ENCODE measurements at regions not wholly inside any gene's neighbourhood (a gene's known extent, or its start where the extent isn't known, plus 50 kb on each side); places are given as distances from the start of the nearest gene placed in this dataset.

GRCh38 chr2:60100034-60100433, 453.4 kb downstream of the BCL11A start:
- no peak overlapping the region for H3K9ac ChIP-seq (ENCODE audit: low read length in 2 of 2)
- no peaks in the 10 kb centered on the region for H3K4me1 ChIP-seq (ENCODE audit: control insufficient read depth, insufficient read depth, low read length)
- H3K36me3 ChIP-seq (ENCODE audit: control insufficient read depth in 2 of 2, insufficient read depth in 2 of 2, low read length in 2 of 2), result no peaks in the 10 kb centered on the region
- no peaks in the 10 kb centered on the region for H3K27me3 ChIP-seq (ENCODE audit: control insufficient read depth in 1 of 2, insufficient read depth in 2 of 2, low read length in 2 of 2)
- no peak overlapping the region for H3K27ac ChIP-seq (ENCODE audit: low read length)
- no peak overlapping the region for H3K4me3 ChIP-seq (ENCODE audit: low read length in 2 of 2)
- H3K9me3 ChIP-seq (ENCODE audit: control insufficient read depth in 2 of 2, low read length in 2 of 2), result no peaks in the 10 kb centered on the region

DNA sequence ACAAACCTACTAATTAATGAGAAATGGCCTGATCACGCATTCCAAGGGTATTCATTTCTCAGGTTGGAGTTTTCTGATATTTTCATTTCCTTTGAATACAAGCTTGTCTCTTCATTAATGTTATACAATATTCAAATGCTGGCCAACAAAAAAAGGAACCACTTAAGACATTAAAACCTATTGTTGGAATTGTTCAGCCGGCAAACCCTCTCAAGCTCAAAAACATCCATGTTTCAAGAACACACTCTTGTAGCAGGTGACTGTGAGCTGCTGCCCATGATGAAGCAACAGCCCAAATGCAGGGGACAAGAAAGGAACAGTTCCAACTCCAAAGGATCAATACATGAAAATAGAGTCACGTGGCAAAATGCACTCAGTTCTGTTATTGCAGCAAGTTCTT, 454.5 kb downstream of the BCL11A start:
- Histone ChIP-seq H3K27ac (ENCODE audit: low read length) (no peak overlapping the region), H3K9me3 (ENCODE audit: control insufficient read depth in 2 of 2, low read length in 2 of 2) (no peaks in the 10 kb centered on the region), H3K27me3 (ENCODE audit: control insufficient read depth in 1 of 2, insufficient read depth in 2 of 2, low read length in 2 of 2) (no peaks in the 10 kb centered on the region), H3K4me3 (ENCODE audit: low read length in 2 of 2) (no peak overlapping the region), H3K9ac (ENCODE audit: low read length in 2 of 2) (no peak overlapping the region), H3K36me3 (ENCODE audit: control insufficient read depth in 2 of 2, insufficient read depth in 2 of 2, low read length in 2 of 2) (no peaks in the 10 kb centered on the region), H3K4me1 (ENCODE audit: control insufficient read depth, insufficient read depth, low read length) (no peaks in the 10 kb centered on the region)

DNA sequence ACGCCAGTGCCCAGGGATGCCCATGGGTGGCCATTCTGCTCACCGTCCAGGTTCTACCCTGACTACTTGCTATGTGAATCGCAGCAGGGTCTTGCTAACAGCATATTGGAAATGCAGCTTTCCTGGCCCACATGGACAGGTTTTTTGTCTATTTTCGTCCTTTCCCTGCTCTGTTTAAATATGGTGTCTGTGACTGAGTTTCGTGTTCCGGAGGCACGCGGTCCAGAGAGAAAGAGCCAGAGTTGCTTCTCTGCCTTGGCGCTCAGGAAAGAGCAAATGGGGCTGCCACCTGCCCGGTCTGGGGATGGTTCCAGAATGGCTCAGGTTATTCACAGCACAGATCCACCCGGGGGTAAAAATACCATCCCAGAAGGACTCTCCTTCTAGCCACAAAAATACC, 456.2 kb downstream of the BCL11A start:
- no peaks in the 10 kb centered on the region for H3K36me3 ChIP-seq (ENCODE audit: control insufficient read depth in 2 of 2, insufficient read depth in 2 of 2, low read length in 2 of 2)
- H3K4me1 ChIP-seq (ENCODE audit: control insufficient read depth, insufficient read depth, low read length), result no peaks in the 10 kb centered on the region
- H3K27me3 ChIP-seq (ENCODE audit: control insufficient read depth in 1 of 2, insufficient read depth in 2 of 2, low read length in 2 of 2), result no peaks in the 10 kb centered on the region
- no peak overlapping the region for H3K9ac ChIP-seq (ENCODE audit: low read length in 2 of 2)
- H3K27ac ChIP-seq (ENCODE audit: low read length), result no peak overlapping the region
- H3K9me3 ChIP-seq (ENCODE audit: control insufficient read depth in 2 of 2, low read length in 2 of 2), result no peaks in the 10 kb centered on the region
- H3K4me3 ChIP-seq (ENCODE audit: low read length in 2 of 2), result no peak overlapping the region

DNA sequence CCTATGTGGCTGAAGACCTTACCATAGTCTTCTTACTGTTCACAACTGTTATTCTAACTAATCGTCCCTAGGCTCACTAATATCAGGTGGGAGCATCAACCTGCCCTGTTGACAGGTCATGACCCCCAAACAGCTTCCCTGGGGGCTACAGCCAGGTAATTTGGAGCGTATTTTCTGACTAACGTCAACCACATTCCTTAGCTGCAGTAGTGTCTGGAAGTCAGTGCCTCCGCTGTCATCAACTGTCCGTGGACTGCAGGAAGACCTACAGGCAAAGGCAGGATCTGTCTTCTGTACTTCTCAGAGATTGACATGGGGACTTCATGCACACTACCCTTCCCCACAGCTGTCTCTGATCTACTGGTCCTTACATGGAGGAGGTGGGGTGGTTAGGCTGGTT, 456.9 kb downstream of the BCL11A start:
- Histone ChIP-seq H3K9ac (ENCODE audit: low read length in 2 of 2) (no peak overlapping the region), H3K27me3 (ENCODE audit: control insufficient read depth in 1 of 2, insufficient read depth in 2 of 2, low read length in 2 of 2) (no peaks in the 10 kb centered on the region), H3K9me3 (ENCODE audit: control insufficient read depth in 2 of 2, low read length in 2 of 2) (no peaks in the 10 kb centered on the region), H3K27ac (ENCODE audit: low read length) (no peak overlapping the region), H3K36me3 (ENCODE audit: control insufficient read depth in 2 of 2, insufficient read depth in 2 of 2, low read length in 2 of 2) (no peaks in the 10 kb centered on the region), H3K4me3 (ENCODE audit: low read length in 2 of 2) (no peak overlapping the region), H3K4me1 (ENCODE audit: control insufficient read depth, insufficient read depth, low read length) (no peaks in the 10 kb centered on the region)

DNA sequence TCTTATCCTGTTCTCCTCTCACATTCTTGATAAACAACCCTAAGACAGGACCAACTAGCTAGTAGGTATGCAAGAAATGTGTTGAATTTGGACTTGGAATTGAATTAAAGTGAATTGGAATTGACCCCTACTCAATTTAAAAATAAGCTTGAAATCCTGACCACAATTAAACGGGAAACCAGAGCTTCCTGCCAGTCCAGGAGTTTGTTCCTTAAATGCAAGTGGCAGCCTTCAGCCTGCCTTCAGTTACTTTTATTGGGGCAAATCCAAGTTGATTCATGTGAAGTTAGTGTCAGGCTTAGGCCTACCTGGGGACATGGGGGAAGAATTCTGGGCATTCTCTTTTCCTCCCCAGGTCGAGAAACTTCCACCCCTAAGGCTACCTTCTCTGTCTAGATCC, 457.6 kb downstream of the BCL11A start:
- Histone ChIP-seq H3K4me1 (ENCODE audit: control insufficient read depth, insufficient read depth, low read length) (no peaks in the 10 kb centered on the region), H3K36me3 (ENCODE audit: control insufficient read depth in 2 of 2, insufficient read depth in 2 of 2, low read length in 2 of 2) (no peaks in the 10 kb centered on the region), H3K9me3 (ENCODE audit: control insufficient read depth in 2 of 2, low read length in 2 of 2) (no peaks in the 10 kb centered on the region), H3K27ac (ENCODE audit: low read length) (no peak overlapping the region), H3K9ac (ENCODE audit: low read length in 2 of 2) (no peak overlapping the region), H3K27me3 (ENCODE audit: control insufficient read depth in 1 of 2, insufficient read depth in 2 of 2, low read length in 2 of 2) (no peaks in the 10 kb centered on the region), H3K4me3 (ENCODE audit: low read length in 2 of 2) (no peak overlapping the region)

GRCh38 chr2:60095202-60095815, 458.1 kb downstream of the BCL11A start:
- H3K27ac ChIP-seq (ENCODE audit: low read length), result no peak overlapping the region
- H3K27me3 ChIP-seq (ENCODE audit: control insufficient read depth in 1 of 2, insufficient read depth in 2 of 2, low read length in 2 of 2), result no peaks in the 10 kb centered on the region
- no peaks in the 10 kb centered on the region for H3K4me1 ChIP-seq (ENCODE audit: control insufficient read depth, insufficient read depth, low read length)
- no peaks in the 10 kb centered on the region for H3K9me3 ChIP-seq (ENCODE audit: control insufficient read depth in 2 of 2, low read length in 2 of 2)
- H3K36me3 ChIP-seq (ENCODE audit: control insufficient read depth in 2 of 2, insufficient read depth in 2 of 2, low read length in 2 of 2), result no peaks in the 10 kb centered on the region
- H3K9ac ChIP-seq (ENCODE audit: low read length in 2 of 2), result no peak overlapping the region
- no peak overlapping the region for H3K4me3 ChIP-seq (ENCODE audit: low read length in 2 of 2)

DNA sequence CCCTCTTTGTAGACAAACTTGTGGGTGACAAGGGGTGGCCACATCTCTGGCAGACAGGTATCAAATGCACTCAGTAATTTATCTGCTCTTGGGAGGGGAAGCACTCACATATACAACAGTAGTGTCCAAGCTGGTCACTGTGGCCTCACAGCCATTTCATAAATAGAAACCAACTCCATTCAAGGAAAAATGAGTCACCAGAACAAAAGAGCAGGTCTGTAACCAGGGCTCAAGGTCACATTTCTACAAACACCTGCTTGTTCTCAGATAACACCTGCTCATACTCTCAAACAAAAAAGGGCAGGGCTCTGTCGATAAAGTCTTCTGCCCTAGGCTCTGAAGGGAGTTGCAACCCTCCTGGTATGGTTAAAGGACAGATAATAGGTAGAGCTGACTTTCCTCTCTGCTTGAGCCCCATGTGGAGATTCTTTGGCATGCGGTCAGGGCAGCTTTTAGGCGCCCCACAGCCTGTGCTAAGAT, 459.0 kb downstream of the BCL11A start:
- no peaks in the 10 kb centered on the region for H3K36me3 ChIP-seq (ENCODE audit: control insufficient read depth in 2 of 2, insufficient read depth in 2 of 2, low read length in 2 of 2)
- H3K27ac ChIP-seq (ENCODE audit: low read length), result no peak overlapping the region
- no peak overlapping the region for H3K9ac ChIP-seq (ENCODE audit: low read length in 2 of 2)
- no peaks in the 10 kb centered on the region for H3K9me3 ChIP-seq (ENCODE audit: control insufficient read depth in 2 of 2, low read length in 2 of 2)
- H3K4me3 ChIP-seq (ENCODE audit: low read length in 2 of 2), result no peak overlapping the region
- no peaks in the 10 kb centered on the region for H3K4me1 ChIP-seq (ENCODE audit: control insufficient read depth, insufficient read depth, low read length)
- H3K27me3 ChIP-seq (ENCODE audit: control insufficient read depth in 1 of 2, insufficient read depth in 2 of 2, low read length in 2 of 2), result no peaks in the 10 kb centered on the region

GRCh38 chr2:60092781-60093180, 460.7 kb downstream of the BCL11A start:
- Histone ChIP-seq H3K27me3 (ENCODE audit: control insufficient read depth in 1 of 2, insufficient read depth in 2 of 2, low read length in 2 of 2) (no peaks in the 10 kb centered on the region), H3K27ac (ENCODE audit: low read length) (no peak overlapping the region), H3K36me3 (ENCODE audit: control insufficient read depth in 2 of 2, insufficient read depth in 2 of 2, low read length in 2 of 2) (no peaks in the 10 kb centered on the region), H3K4me1 (ENCODE audit: control insufficient read depth, insufficient read depth, low read length) (no peaks in the 10 kb centered on the region), H3K4me3 (ENCODE audit: low read length in 2 of 2) (no peak overlapping the region), H3K9me3 (ENCODE audit: control insufficient read depth in 2 of 2, low read length in 2 of 2) (no peaks in the 10 kb centered on the region), H3K9ac (ENCODE audit: low read length in 2 of 2) (no peak overlapping the region)

DNA sequence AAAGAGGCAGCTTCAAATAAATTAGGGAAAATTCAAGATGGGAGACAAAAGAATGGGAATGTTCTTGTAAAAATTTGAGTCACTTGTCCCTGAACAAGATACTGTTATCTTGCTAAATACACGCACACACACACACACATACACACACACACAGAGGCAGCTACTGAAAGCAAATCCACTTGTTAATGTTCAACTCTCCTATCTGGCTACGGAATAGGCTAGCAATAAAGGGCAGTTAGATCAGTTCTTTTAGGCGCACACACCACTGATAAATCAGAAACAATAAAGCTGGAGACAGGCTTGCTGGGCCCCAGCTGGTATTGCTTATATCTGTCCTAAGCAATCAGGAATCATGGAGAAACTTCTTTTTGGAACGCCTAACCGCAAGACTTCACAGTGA, 461.6 kb downstream of the BCL11A start:
- Histone ChIP-seq H3K4me1 (ENCODE audit: control insufficient read depth, insufficient read depth, low read length) (no peaks in the 10 kb centered on the region), H3K9ac (ENCODE audit: low read length in 2 of 2) (no peak overlapping the region)

GRCh38 chr2:60091266-60091665, 462.2 kb downstream of the BCL11A start:
- no peaks in the 10 kb centered on the region for H3K27me3 ChIP-seq (ENCODE audit: control insufficient read depth in 1 of 2, insufficient read depth in 2 of 2, low read length in 2 of 2)
- H3K36me3 ChIP-seq (ENCODE audit: control insufficient read depth in 2 of 2, insufficient read depth in 2 of 2, low read length in 2 of 2), result no peaks in the 10 kb centered on the region
- no peaks in the 10 kb centered on the region for H3K4me1 ChIP-seq (ENCODE audit: control insufficient read depth, insufficient read depth, low read length)
- H3K27ac ChIP-seq (ENCODE audit: low read length), result no peak overlapping the region
- no peaks in the 10 kb centered on the region for H3K9me3 ChIP-seq (ENCODE audit: control insufficient read depth in 2 of 2, low read length in 2 of 2)
- H3K4me3 ChIP-seq (ENCODE audit: low read length in 2 of 2), result no peak overlapping the region
- no peak overlapping the region for H3K9ac ChIP-seq (ENCODE audit: low read length in 2 of 2)

More for the DNA sequence above, 461.6 kb downstream of the BCL11A start:
- Histone ChIP-seq H3K36me3 (ENCODE audit: control insufficient read depth in 2 of 2, insufficient read depth in 2 of 2, low read length in 2 of 2) (no peaks in the 10 kb centered on the region), H3K27me3 (ENCODE audit: control insufficient read depth in 1 of 2, insufficient read depth in 2 of 2, low read length in 2 of 2) (no peaks in the 10 kb centered on the region), H3K4me3 (ENCODE audit: low read length in 2 of 2) (no peak overlapping the region), H3K27ac (ENCODE audit: low read length) (no peak overlapping the region), H3K9me3 (ENCODE audit: control insufficient read depth in 2 of 2, low read length in 2 of 2) (no peaks in the 10 kb centered on the region)

GRCh38 chr2:60079562-60079961, 473.9 kb downstream of the BCL11A start:
- Histone ChIP-seq H3K4me1 (ENCODE audit: control insufficient read depth, insufficient read depth, low read length) (no peaks in the 10 kb centered on the region), H3K9me3 (ENCODE audit: control insufficient read depth in 2 of 2, low read length in 2 of 2) (no peaks in the 10 kb centered on the region), H3K27me3 (ENCODE audit: control insufficient read depth in 1 of 2, insufficient read depth in 2 of 2, low read length in 2 of 2) (peaks cover 0 to 2% of the 10 kb centered on the region in 2 donors), H3K27ac (ENCODE audit: low read length) (no peak overlapping the region), H3K36me3 (ENCODE audit: control insufficient read depth in 2 of 2, insufficient read depth in 2 of 2, low read length in 2 of 2) (no peaks in the 10 kb centered on the region), H3K4me3 (ENCODE audit: low read length in 2 of 2) (no peak overlapping the region), H3K9ac (ENCODE audit: low read length in 2 of 2) (no peak overlapping the region)
